Neuronal stem cell (in vitro differentiated cells): ENCODE measurements at regions not wholly inside any gene's neighbourhood (a gene's known extent, or its start where the extent isn't known, plus 50 kb on each side); places are given as distances from the start of the nearest gene placed in this dataset.

Source experiments
- DNase-seq: peaks from one replicate; pipeline ENCODE4 v3.0.0-alpha.2; 2013; ENCODE audit warnings: low spot score
- H2AFZ ChIP-seq: one replicate; pipeline ENCODE4 v1.6.1; 2013; ENCODE audit warnings: mild to moderate bottlenecking, low read length, inconsistent platforms
- H2AK5ac ChIP-seq: 2 replicates; pipeline ENCODE4 v1.6.1; 2013; ENCODE audit warnings: low read depth, mild to moderate bottlenecking, inconsistent platforms, low read length, moderate library complexity, mixed read lengths
- H2BK120ac ChIP-seq: 2 replicates; pipeline ENCODE4 v1.6.1; 2013; ENCODE audit warnings: low read depth, mild to moderate bottlenecking, inconsistent platforms, low read length, moderate library complexity, mixed read lengths
- H2BK12ac ChIP-seq: one replicate; pipeline ENCODE4 v1.6.1; 2013; ENCODE audit warnings: low read length, inconsistent platforms
- H2BK15ac ChIP-seq: 2 replicates; pipeline ENCODE4 v1.6.1; 2013; ENCODE audit warnings: mild to moderate bottlenecking, low read length, inconsistent platforms, mixed read lengths
- H2BK5ac ChIP-seq: one replicate; pipeline ENCODE4 v1.6.1; 2013; ENCODE audit warnings: inconsistent platforms, mild to moderate bottlenecking, low read length, moderate library complexity
- H3K14ac ChIP-seq: one replicate; pipeline ENCODE4 v1.6.1; 2013; ENCODE audit warnings: low read length, inconsistent platforms
- H3K18ac ChIP-seq: 2 replicates; pipeline ENCODE4 v1.6.1; 2013; ENCODE audit warnings: low read length, inconsistent platforms
- H3K23ac ChIP-seq: 2 replicates; pipeline ENCODE4 v1.6.1; 2013; ENCODE audit warnings: low read depth, mild to moderate bottlenecking, mixed read lengths, low read length, inconsistent platforms; ENCODE audit not compliant: poor library complexity
- H3K27ac ChIP-seq: replicated peaks from 3 replicates; pipeline ENCODE4 v1.5.1; 2013; ENCODE audit warnings: low read length, inconsistent platforms
- H3K27me3 ChIP-seq, 3 experiments: 2 replicates each; pipeline ENCODE4 v1.6.1; 2013; ENCODE audit warnings: low read length in 3 of 3, mild to moderate bottlenecking in 2 of 3, inconsistent platforms in 1 of 3, low read depth in 1 of 3, mixed read lengths in 1 of 3, moderate library complexity in 1 of 3; ENCODE audit not compliant: control insufficient read depth in 3 of 3, insufficient read depth in 3 of 3
- H3K36me3 ChIP-seq, 2 donors: replicated peaks in 1 of 2; 2 replicates each; pipeline ENCODE4 v1.6.1; 2013; ENCODE audit warnings: low read length in 2 of 2; ENCODE audit not compliant: control insufficient read depth in 2 of 2, insufficient read depth in 2 of 2
- H3K4ac ChIP-seq: 2 replicates; pipeline ENCODE4 v1.6.1; 2013; ENCODE audit warnings: inconsistent platforms, mild to moderate bottlenecking, low read length, moderate library complexity
- H3K4me1 ChIP-seq, 2 donors: 1 replicate in 1 of 2; 2 replicates in 1 of 2; pipeline ENCODE4 v1.6.1; 2013; ENCODE audit warnings: low read length in 2 of 2, low read depth in 1 of 2; ENCODE audit not compliant: control insufficient read depth in 2 of 2, insufficient read depth in 1 of 2
- H3K4me2 ChIP-seq: one replicate; pipeline ENCODE4 v1.6.1; 2013; ENCODE audit warnings: mild to moderate bottlenecking, low read length, inconsistent platforms; ENCODE audit not compliant: insufficient read depth, poor library complexity, severe bottlenecking
- H3K4me3 ChIP-seq, 2 donors: 2 replicates each; pipeline ENCODE4 v1.5.1; 2013; ENCODE audit warnings: low read length in 2 of 2, mild to moderate bottlenecking in 2 of 2, inconsistent platforms in 1 of 2, moderate library complexity in 1 of 2
- H3K79me1 ChIP-seq: one replicate; pipeline ENCODE4 v1.6.1; 2013; ENCODE audit warnings: low read depth, mild to moderate bottlenecking, inconsistent platforms, low read length, moderate library complexity
- H3K9ac ChIP-seq: one replicate; pipeline ENCODE4 v1.6.1; 2013; ENCODE audit warnings: mild to moderate bottlenecking, low read depth, low read length, inconsistent platforms; ENCODE audit not compliant: poor library complexity
- H3K9me3 ChIP-seq, 2 donors: replicated peaks in 1 of 2; 2 replicates each; pipeline versions ENCODE3 to v1.6.1; 2013; ENCODE audit warnings: low read length in 2 of 2, mild to moderate bottlenecking in 2 of 2, inconsistent platforms in 1 of 2, low read depth in 1 of 2, mixed read lengths in 1 of 2, moderate library complexity in 1 of 2; ENCODE audit not compliant: control insufficient read depth in 2 of 2, insufficient read depth in 1 of 2
- H4K8ac ChIP-seq: one replicate; pipeline ENCODE4 v1.6.1; 2013; ENCODE audit warnings: low read depth, mild to moderate bottlenecking, inconsistent platforms, low read length, moderate library complexity
- H4K91ac ChIP-seq: one replicate; pipeline ENCODE4 v1.6.1; 2013; ENCODE audit warnings: low read length, low read depth, mild to moderate bottlenecking, inconsistent platforms; ENCODE audit not compliant: poor library complexity
- WGBS, 2 donors: extraction: QIAGEN DNeasy Blood & Tissue Kit; methylation state at CpG; one replicate each; pipeline ENCODE4 v1.1.7; 2013; ENCODE audit warnings: missing lambda C conversion rate in 2 of 2, mixed read lengths in 1 of 2; ENCODE audit not compliant: insufficient read length in 2 of 2, insufficient replicate concordance in 1 of 2; ENCODE audit errors: extremely low coverage in 2 of 2; 5-methylcytosine and 5-hydroxymethylcytosine counted together

GRCh38 chr5:129852747-129853352, 51.4 kb upstream of the CHSY3 start:
- H3K27ac ChIP-seq = no peak overlapping the region
- H2BK120ac ChIP-seq = no peak overlapping the region
- no peaks in the 10 kb centered on the region for H3K79me1 ChIP-seq
- H3K4me3 ChIP-seq = no peak overlapping the region
- H4K91ac ChIP-seq = no peak overlapping the region
- peaks cover 0 to 6% (median 0%) of the 10 kb centered on the region in 3 experiments for H3K27me3 ChIP-seq
- WGBS, 2 donors = no CpG with 5 or more reads among the region's 6 CpGs
- no peak overlapping the region for H2BK5ac ChIP-seq
- H4K8ac ChIP-seq = no peak overlapping the region
- DNase-seq = peak; percentile 85
- H3K18ac ChIP-seq = no peak overlapping the region
- H3K4me1 ChIP-seq = no peaks in the 10 kb centered on the region
- H3K14ac ChIP-seq = no peak overlapping the region
- H3K9ac ChIP-seq = no peak overlapping the region
- no peaks in the 10 kb centered on the region for H3K36me3 ChIP-seq
- H2AK5ac ChIP-seq = no peak overlapping the region
- no peak overlapping the region for H2BK15ac ChIP-seq
- H2AFZ ChIP-seq = no peak overlapping the region
- no peak overlapping the region for H3K4me2 ChIP-seq
- no peak overlapping the region for H3K23ac ChIP-seq
- H3K4ac ChIP-seq = no peak overlapping the region
- H3K9me3 ChIP-seq = no peaks in the 10 kb centered on the region
- H2BK12ac ChIP-seq = no peak overlapping the region

GRCh38 chr5:129853588-129853987, 50.7 kb upstream of the CHSY3 start:
- H3K23ac ChIP-seq = no peak overlapping the region
- H3K27me3 ChIP-seq = peaks cover 0 to 6% (median 0%) of the 10 kb centered on the region in 3 experiments
- no peak overlapping the region for H3K18ac ChIP-seq
- H3K4me3 ChIP-seq = no peak overlapping the region
- no peaks in the 10 kb centered on the region for H3K4me1 ChIP-seq
- H2BK15ac ChIP-seq = no peak overlapping the region
- no peak overlapping the region for H3K9ac ChIP-seq
- H3K4ac ChIP-seq = no peak overlapping the region
- H2AK5ac ChIP-seq = no peak overlapping the region
- H2BK5ac ChIP-seq = no peak overlapping the region
- no peaks in the 10 kb centered on the region for H3K36me3 ChIP-seq
- H4K91ac ChIP-seq = no peak overlapping the region
- no peak overlapping the region for H2BK12ac ChIP-seq
- H4K8ac ChIP-seq = no peak overlapping the region
- no peak overlapping the region for H3K4me2 ChIP-seq
- H3K79me1 ChIP-seq = no peaks in the 10 kb centered on the region
- H3K14ac ChIP-seq = no peak overlapping the region
- no CpG with 5 or more reads among the region's 5 CpGs for WGBS, 2 donors
- no peak for DNase-seq
- H3K9me3 ChIP-seq = no peaks in the 10 kb centered on the region
- H2AFZ ChIP-seq = no peak overlapping the region
- no peak overlapping the region for H3K27ac ChIP-seq
- no peak overlapping the region for H2BK120ac ChIP-seq
